SK-N-SH (cell line): ENCODE measurements at regions not wholly inside any gene's neighbourhood (a gene's known extent, or its start where the extent isn't known, plus 50 kb on each side); places are given as distances from the start of the nearest gene placed in this dataset.

Source experiments
- CHD2 ChIP-seq: fragments of 150-350 bp; IDR thresholded peaks from 2 replicates; pipeline ENCODE4 v1.6.1; 2018; ENCODE audit warnings: low read length; ENCODE audit not compliant: partially characterized antibody
- CTCF ChIP-seq: fragments of 200-600 bp; sonication (generic); IDR thresholded peaks from 2 replicates; pipeline ENCODE4 v1.6.1; 2017; ENCODE audit warnings: antibody characterized with exemption, mild to moderate bottlenecking, moderate library complexity
- EP300 ChIP-seq, 2 experiments: IDR thresholded peaks; 2 replicates each; pipeline versions ENCODE4 v1.4.0 to v1.6.1; 2012; ENCODE audit warnings: borderline replicate concordance in 1 of 2, low read depth in 1 of 2, low read length in 1 of 2
- FOXJ3 ChIP-seq: sonication (generic); formaldehyde crosslinking; IDR thresholded peaks from 2 replicates; pipeline ENCODE4 v1.5.1; 2020; ENCODE audit warnings: mild to moderate bottlenecking, missing genetic modification reagents
- POLR2AphosphoS5 ChIP-seq: IDR thresholded peaks from 2 replicates; pipeline ENCODE4 v1.6.1; 2012; ENCODE audit warnings: low read depth, low read length
- REST ChIP-seq: IDR thresholded peaks from 2 replicates; pipeline ENCODE4 v1.6.1; 2012; ENCODE audit warnings: mild to moderate bottlenecking, low read depth, low read length, moderate library complexity
- RFX5 ChIP-seq: IDR thresholded peaks from 2 replicates; pipeline ENCODE4 v1.6.1; 2012; ENCODE audit warnings: mild to moderate bottlenecking, improper control_type of control experiment, low read length
- TCF12 ChIP-seq: IDR thresholded peaks from 2 replicates; pipeline ENCODE4 v1.4.0; 2012
- USF1 ChIP-seq: IDR thresholded peaks from 2 replicates; pipeline ENCODE4 v1.4.0; 2012; ENCODE audit warnings: low read depth, borderline replicate concordance
- USF2 ChIP-seq: fragments of 150-350 bp; IDR thresholded peaks from 2 replicates; pipeline ENCODE4 v1.6.1; 2017; ENCODE audit warnings: antibody characterized with exemption, low read length, low read depth, borderline replicate concordance
- YY1 ChIP-seq: IDR thresholded peaks from 2 replicates; pipeline ENCODE4 v1.4.0; 2012; ENCODE audit warnings: low read depth, mild to moderate bottlenecking

GRCh38 chr10:69733791-69734261 is 67.9 kb upstream of the COL13A1 start:
- TF ChIP-seq REST (no peak), EP300 (IDR thresholded peaks at IDR 0.05; ENCODE audit: borderline replicate concordance in 1 of 2, low read depth in 1 of 2, low read length in 1 of 2) (no peak), CTCF (no peak), FOXJ3 (CRISPR knock-in tag) (no peak), TCF12 (no peak), YY1 (no peak), USF1 (no peak), CHD2 (no peak), USF2 (no peak), RFX5 (no peak), POLR2AphosphoS5 (no peak)
